ENCODE measurements at regions not wholly inside any gene's neighbourhood (a gene's known extent, or its start where the extent isn't known, plus 50 kb on each side); places are given as distances from the start of the nearest gene placed in this dataset.

DNA sequence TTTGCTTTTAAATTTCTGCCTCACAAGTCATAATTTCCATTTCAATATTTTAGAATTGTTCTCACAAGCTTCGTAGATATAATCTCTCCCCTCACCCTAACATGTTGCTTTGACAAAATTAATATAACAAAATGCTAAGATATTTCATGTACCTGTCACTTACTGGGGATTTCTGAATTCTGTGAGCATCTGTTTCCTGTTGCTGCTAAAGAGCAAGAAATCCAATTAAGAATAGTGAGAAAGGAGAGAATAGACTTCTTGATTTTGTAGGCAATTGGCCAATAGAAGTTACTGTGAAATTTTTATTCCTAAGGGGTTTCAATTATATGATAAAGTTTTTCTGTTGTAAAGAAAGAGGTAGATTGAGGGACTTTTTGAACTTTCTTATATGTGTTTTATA lies 796.5 kb upstream of the ARRDC3 start:
- Histone ChIP-seq H3K4me1 (no peaks in the 10 kb centered on the region), H3K9me3 (no peaks in the 10 kb centered on the region), H3K36me3 (ENCODE audit: insufficient read depth in 1 of 2, low read depth in 1 of 2) (no peaks in the 10 kb centered on the region), H3K27ac (no peak overlapping the region), H3K27me3 (ENCODE audit: insufficient read depth in 3 of 3, low read length in 2 of 3) (no peaks in the 10 kb centered on the region), H3K4me3 (no peak overlapping the region)
- intact Hi-C loops (cut with DNase I) = no loop called here
- WGBS, 3 donors = 45 to 62% (median 50%) methylated on average over 1 of the region's 1 CpG
- ATAC-seq (no peak), DNase-seq (no peak)
- TF ChIP-seq, protein P1, sequence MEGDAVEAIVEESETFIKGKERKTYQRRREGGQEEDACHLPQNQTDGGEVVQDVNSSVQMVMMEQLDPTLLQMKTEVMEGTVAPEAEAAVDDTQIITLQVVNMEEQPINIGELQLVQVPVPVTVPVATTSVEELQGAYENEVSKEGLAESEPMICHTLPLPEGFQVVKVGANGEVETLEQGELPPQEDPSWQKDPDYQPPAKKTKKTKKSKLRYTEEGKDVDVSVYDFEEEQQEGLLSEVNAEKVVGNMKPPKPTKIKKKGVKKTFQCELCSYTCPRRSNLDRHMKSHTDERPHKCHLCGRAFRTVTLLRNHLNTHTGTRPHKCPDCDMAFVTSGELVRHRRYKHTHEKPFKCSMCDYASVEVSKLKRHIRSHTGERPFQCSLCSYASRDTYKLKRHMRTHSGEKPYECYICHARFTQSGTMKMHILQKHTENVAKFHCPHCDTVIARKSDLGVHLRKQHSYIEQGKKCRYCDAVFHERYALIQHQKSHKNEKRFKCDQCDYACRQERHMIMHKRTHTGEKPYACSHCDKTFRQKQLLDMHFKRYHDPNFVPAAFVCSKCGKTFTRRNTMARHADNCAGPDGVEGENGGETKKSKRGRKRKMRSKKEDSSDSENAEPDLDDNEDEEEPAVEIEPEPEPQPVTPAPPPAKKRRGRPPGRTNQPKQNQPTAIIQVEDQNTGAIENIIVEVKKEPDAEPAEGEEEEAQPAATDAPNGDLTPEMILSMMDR (IDR thresholded peaks at IDR 0.05) = no peak

DNA sequence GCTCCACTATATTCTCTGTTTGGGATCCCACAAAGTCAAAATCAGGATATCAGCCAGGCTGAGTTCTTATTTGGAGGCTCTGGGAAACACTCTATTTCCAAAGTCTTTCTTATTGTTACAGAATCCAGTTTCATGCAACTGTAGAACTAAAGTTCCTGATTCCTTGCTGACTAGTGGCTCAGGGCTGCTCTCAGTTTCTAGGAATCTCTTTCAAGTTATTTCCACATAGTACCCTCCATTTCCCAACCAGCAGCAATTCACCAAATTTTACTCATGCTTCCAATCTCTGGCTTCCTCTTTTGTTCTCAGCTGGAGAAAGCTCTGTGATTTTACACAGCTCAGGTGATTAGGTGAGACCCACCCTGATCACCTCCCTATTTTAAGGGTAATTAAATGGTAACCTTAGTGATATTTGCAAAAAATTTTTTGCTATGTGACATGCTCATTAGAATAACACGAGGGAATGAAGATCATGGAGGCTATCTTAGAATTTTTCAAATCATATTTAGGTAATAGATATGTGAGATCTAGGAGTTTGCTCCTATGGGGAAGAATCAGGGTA lies 794.9 kb upstream of the ARRDC3 start:
- 33 to 40% (median 40%) methylated on average over 1 of the region's 1 CpG for WGBS, 3 donors
- H3K27me3 ChIP-seq (ENCODE audit: insufficient read depth in 3 of 3, low read length in 2 of 3) = no peaks in the 10 kb centered on the region
- ATAC-seq = no peak
- no peak for DNase-seq
- TF ChIP-seq, protein P1 (IDR thresholded peaks at IDR 0.05) = no peak
- no peak overlapping the region for H3K27ac ChIP-seq
- no peak overlapping the region for H3K4me3 ChIP-seq
- no peaks in the 10 kb centered on the region for H3K36me3 ChIP-seq (ENCODE audit: insufficient read depth in 1 of 2, low read depth in 1 of 2)
- no peaks in the 10 kb centered on the region for H3K9me3 ChIP-seq
- intact Hi-C loops (cut with DNase I) = no loop called here
- no peaks in the 10 kb centered on the region for H3K4me1 ChIP-seq

GRCh38 chr5:92163906-92164305 lies 780.8 kb upstream of the ARRDC3 start:
- WGBS, 3 donors = 78 to 82% (median 80%) methylated on average over 2 of the region's 2 CpGs
- Histone ChIP-seq H3K9me3 (no peaks in the 10 kb centered on the region), H3K4me3 (no peak overlapping the region), H3K36me3 (ENCODE audit: insufficient read depth in 1 of 2, low read depth in 1 of 2) (no peaks in the 10 kb centered on the region), H3K27me3 (ENCODE audit: insufficient read depth in 3 of 3, low read length in 2 of 3) (no peaks in the 10 kb centered on the region), H3K27ac (no peak overlapping the region), H3K4me1 (no peaks in the 10 kb centered on the region)
- ATAC-seq = no peak
- no peak for DNase-seq
- TF ChIP-seq, protein P1 (IDR thresholded peaks at IDR 0.05) = no peak
- intact Hi-C loops (cut with DNase I) = no loop called here

GRCh38 chr5:92147798-92148197 lies 764.7 kb upstream of the ARRDC3 start:
- DNase-seq (no peak), ATAC-seq (no peak)
- Histone ChIP-seq H3K27ac (no peak overlapping the region), H3K9me3 (no peaks in the 10 kb centered on the region), H3K36me3 (ENCODE audit: insufficient read depth in 1 of 2, low read depth in 1 of 2) (no peaks in the 10 kb centered on the region), H3K4me3 (no peak overlapping the region), H3K27me3 (ENCODE audit: insufficient read depth in 3 of 3, low read length in 2 of 3) (no peaks in the 10 kb centered on the region), H3K4me1 (no peaks in the 10 kb centered on the region)
- TF ChIP-seq, protein P1 (IDR thresholded peaks at IDR 0.05) = no peak
- intact Hi-C loops (cut with DNase I) = no loop called here
- 16 to 24% (median 16%) methylated on average over 2 of the region's 2 CpGs for WGBS, 3 donors

- Histone ChIP-seq H3K36me3 (ENCODE audit: insufficient read depth in 1 of 2, low read depth in 1 of 2) (no peaks in the 10 kb centered on the region), H3K4me3 (no peak overlapping the region), H3K4me1 (no peaks in the 10 kb centered on the region), H3K27ac (no peak overlapping the region), H3K9me3 (no peaks in the 10 kb centered on the region), H3K27me3 (ENCODE audit: insufficient read depth in 3 of 3, low read length in 2 of 3) (no peaks in the 10 kb centered on the region)
- no peak for DNase-seq
- 28 to 31% (median 29%) methylated on average over 3 of the region's 3 CpGs for WGBS, 3 donors
- no peak for ATAC-seq
- intact Hi-C loops (cut with DNase I) = no loop called here
- TF ChIP-seq, protein P1 (IDR thresholded peaks at IDR 0.05) = no peak
Measured at GRCh38 chr5:92147266-92147665, 764.1 kb upstream of the ARRDC3 start.
